K562 (cell line): ENCODE measurements at regions not wholly inside any gene's neighbourhood (a gene's known extent, or its start where the extent isn't known, plus 50 kb on each side); places are given as distances from the start of the nearest gene placed in this dataset.

Experiments
- ATAC-seq: fragments of 200-7000 bp; cut with Tn5 transposase; 3 replicates; pipeline ENCODE4 v1.9.1; 2020; ENCODE audit warnings: moderate library complexity
- BruUV-seq: library from RNA; stranded (reverse); fragments of 400-500 nt; replicated peaks from 2 replicates; lab custom pipeline; 2021; lab: Mats Ljungman, UMichigan
- CTCF ChIA-PET: fragments of 300-600 bp; formaldehyde crosslinking; extraction: SDS; loops from one replicate; lab custom pipeline; 2021; ENCODE audit warnings: low intra/inter-chr PET ratio; lab: Yijun Ruan, JAX
- POLR2A ChIA-PET: fragments of 300-600, 350-650 bp; sonication (Branson Sonifier 250); formaldehyde crosslinking; extraction: SDS; loops from one replicate; lab custom pipeline; 2021; ENCODE audit warnings: antibody characterized with exemption, inconsistent platforms; lab: Yijun Ruan, JAX
- DNase-seq, 4 experiments: peaks; one replicate each; pipeline versions ENCODE4 v3.0.0 to v3.0.0-alpha.2; 2011 to 2018; ENCODE audit warnings: low spot score in 3 of 4, mixed read lengths in 3 of 4; ENCODE audit errors: extremely low read depth in 1 of 4
- FAIRE-seq: peaks from 2 replicates; lab custom pipeline; 2011; peaks lifted over from hg19 to GRCh38; lab: Jason Lieb, UNC
- H2AFZ ChIP-seq: 2 replicates; pipeline ENCODE4 v1.6.0; 2011; ENCODE audit warnings: low read depth, low read length, control low read depth, inconsistent platforms
- H3K27ac ChIP-seq: fragments of 200-600 bp; 3 replicates; pipeline ENCODE4 v1.8.0; 2011; ENCODE audit warnings: low read depth, mild to moderate bottlenecking, control low read depth, inconsistent platforms, low read length, moderate library complexity, mixed read lengths; ENCODE audit errors: extremely low read depth
- H3K27me3 ChIP-seq, 2 experiments: fragments of 300-600 bp in 1 of 2; 2 replicates in 1 of 2; 3 replicates in 1 of 2; pipeline versions ENCODE4 v1.6.0 to v1.8.0; 2011; ENCODE audit warnings: inconsistent platforms in 2 of 2, low read length in 2 of 2, mild to moderate bottlenecking in 1 of 2, mixed read lengths in 1 of 2, moderate library complexity in 1 of 2; ENCODE audit not compliant: control insufficient read depth in 2 of 2, insufficient read depth in 2 of 2
- H3K36me3 ChIP-seq: fragments of 300-600 bp; 3 replicates; pipeline ENCODE4 v1.8.0; 2011; ENCODE audit warnings: mild to moderate bottlenecking, low read length, inconsistent platforms; ENCODE audit not compliant: control insufficient read depth, insufficient read depth
- H3K4me1 ChIP-seq, 2 experiments: fragments of 200-600 bp in 1 of 2; replicated peaks in 1 of 2; 2 replicates in 1 of 2; 3 replicates in 1 of 2; pipeline versions ENCODE4 v1.5.1 to v1.8.0; 2011; ENCODE audit warnings: inconsistent platforms in 2 of 2, low read length in 2 of 2, mild to moderate bottlenecking in 1 of 2, mixed read lengths in 1 of 2, moderate library complexity in 1 of 2; ENCODE audit not compliant: control insufficient read depth in 2 of 2, insufficient read depth in 2 of 2
- H3K4me2 ChIP-seq: 2 replicates; pipeline ENCODE4 v1.6.1; 2011; ENCODE audit warnings: low read length, control low read depth, inconsistent platforms, mixed read lengths; ENCODE audit not compliant: insufficient read depth
- H3K4me3 ChIP-seq: fragments of 200-600 bp; sonication (generic), shearing (Covaris generic); 2 replicates; pipeline ENCODE4 v1.5.1; 2016; ENCODE audit warnings: control low read depth, inconsistent platforms
- H3K79me2 ChIP-seq: fragments of 200-600 bp; 3 replicates; pipeline ENCODE4 v1.8.0; 2011; ENCODE audit warnings: low read length, inconsistent platforms; ENCODE audit not compliant: control insufficient read depth, insufficient read depth
- H3K9ac ChIP-seq, 2 experiments: 2 replicates each; pipeline versions ENCODE4 v1.6.0 to v1.6.1; 2011; ENCODE audit warnings: low read depth in 2 of 2, low read length in 2 of 2, control low read depth in 1 of 2, inconsistent platforms in 1 of 2, mild to moderate bottlenecking in 1 of 2, mixed read lengths in 1 of 2; ENCODE audit not compliant: insufficient read depth in 1 of 2
- H3K9me1 ChIP-seq: one replicate; pipeline ENCODE4 v1.6.0; 2011; ENCODE audit warnings: inconsistent platforms, mild to moderate bottlenecking, low read length, moderate library complexity; ENCODE audit not compliant: control insufficient read depth, insufficient read depth
- H3K9me3 ChIP-seq: replicated peaks from 2 replicates; pipeline ENCODE4 v1.5.1; 2011; ENCODE audit warnings: low read depth, low read length, inconsistent platforms; ENCODE audit not compliant: control insufficient read depth, insufficient read depth
- H4K20me1 ChIP-seq: replicated peaks from 2 replicates; pipeline ENCODE4 v1.6.1; 2011; ENCODE audit warnings: low read length, inconsistent platforms, mixed read lengths; ENCODE audit not compliant: control insufficient read depth, insufficient read depth
- CC2D1A ChIP-seq: fragments of 450-650 bp; IDR thresholded peaks from 2 replicates; pipeline ENCODE4 v1.6.1; 2017; ENCODE audit warnings: mild to moderate bottlenecking
- DACH1 ChIP-seq: fragments of 450-650 bp; IDR thresholded peaks from 2 replicates; pipeline ENCODE4 v1.6.1; 2018; ENCODE audit not compliant: partially characterized antibody
- EGR1 ChIP-seq: fragments of 450-650 bp; conservative IDR thresholded peaks from 2 replicates; pipeline ENCODE4 v1.6.1; 2017; ENCODE audit warnings: mild to moderate bottlenecking
- ETV5 ChIP-seq: sonication (generic); formaldehyde crosslinking; IDR thresholded peaks from 2 replicates; pipeline ENCODE4 v1.4.0; 2020; ENCODE audit warnings: low read depth, mild to moderate bottlenecking, missing genetic modification reagents
- EZH2 ChIP-seq: IDR thresholded peaks from 2 replicates; pipeline ENCODE4 v1.6.1; 2012; ENCODE audit warnings: low read depth, mild to moderate bottlenecking, inconsistent platforms, low read length, borderline replicate concordance
- NCOR1 ChIP-seq: fragments of 450-650 bp; IDR thresholded peaks from 2 replicates; pipeline ENCODE4 v1.6.1; 2016; ENCODE audit warnings: mild to moderate bottlenecking, moderate library complexity
- NUFIP1 ChIP-seq: fragments of 450-650 bp; IDR thresholded peaks from 2 replicates; pipeline ENCODE4 v1.6.1; 2018; ENCODE audit not compliant: partially characterized antibody
- SMAD4 ChIP-seq: fragments of 250-450 bp; sonication (Bioruptor Pico); conservative IDR thresholded peaks from 2 replicates; pipeline ENCODE4 v1.8.0; 2021; ENCODE audit warnings: inconsistent platforms, mild to moderate bottlenecking, moderate library complexity
- TBP ChIP-seq: optimal IDR thresholded peaks from 2 replicates; pipeline ENCODE3; 2011; ENCODE audit warnings: low read depth, low read length, improper control_type of control experiment
- TOE1 ChIP-seq, 2 experiments: fragments of 450-650 bp in 1 of 2; sonication (generic) in 1 of 2; formaldehyde crosslinking in 1 of 2; IDR thresholded peaks; 2 replicates each; pipeline versions ENCODE4 v1.7.1 to v1.8.0; 2016 to 2022; ENCODE audit warnings: borderline replicate concordance in 2 of 2, mild to moderate bottlenecking in 2 of 2, antibody characterized with exemption in 1 of 2, inconsistent platforms in 1 of 2, low read depth in 1 of 2, missing genetic modification reagents in 1 of 2, moderate library complexity in 1 of 2
- TSC22D4 ChIP-seq: fragments of 450-650 bp; IDR thresholded peaks from 2 replicates; pipeline ENCODE4 v1.6.1; 2016; ENCODE audit warnings: missing genetic modification characterization, missing biosample characterization, control low read depth
- ZBTB11 ChIP-seq, 3 experiments: fragments of 200-800 bp in 1 of 3; fragments of 250-450 bp in 1 of 3; fragments of 450-650 bp in 1 of 3; sonication (Bioruptor Pico) in 1 of 3; sonication (Bioruptor generic) in 1 of 3; formaldehyde crosslinking in 1 of 3; IDR thresholded peaks; 2 replicates each; pipeline versions ENCODE4 v1.6.1 to v1.8.0; 2016 to 2022; ENCODE audit warnings: mild to moderate bottlenecking in 2 of 3, missing genetic modification characterization in 2 of 3, missing compliant biosample characterization in 1 of 3, moderate library complexity in 1 of 3
- ZNF239 ChIP-seq: fragments of 250-450 bp; sonication (Bioruptor Pico); IDR thresholded peaks from 2 replicates; pipeline ENCODE4 v1.4.0; 2020; ENCODE audit warnings: mild to moderate bottlenecking
- whole genome bisulfite sequencing: fragments of 100-300 bp; shearing (Covaris generic); methylation state at CpG from one replicate; pipeline ENCODE4 v1.1.6; 2016; ENCODE audit warnings: low coverage, mixed read lengths; ENCODE audit not compliant: insufficient coverage; ENCODE audit errors: missing lambda C conversion rate; 5-methylcytosine and 5-hydroxymethylcytosine counted together
- in situ Hi-C: fragments of 300-500 bp; cut with MboI; formaldehyde crosslinking; loops from 4 replicates; pipeline ENCODE4 v1.15.0; 2018; ENCODE audit warnings: inconsistent platforms, mixed read lengths
- intact Hi-C: fragments of 100-400 bp; cut with micrococcal nuclease; formaldehyde crosslinking; loops from 2 replicates; pipeline ENCODE4 v1.14.2; 2022
- TF ChIP-seq, protein P1 (sequence below): IDR thresholded peaks from 2 replicates; pipeline ENCODE4 v1.6.1; 2011; ENCODE audit not compliant: insufficient read length; ENCODE audit errors: extremely low read depth
- TF ChIP-seq, protein P2 (sequence below): fragments of 450-650 bp; formaldehyde crosslinking; IDR thresholded peaks from 2 replicates; pipeline ENCODE4 v1.4.0; 2022; ENCODE audit warnings: missing genetic modification characterization
- TF ChIP-seq, protein P3 (sequence below): fragments of 250-450 bp; sonication (Bioruptor Pico); IDR thresholded peaks from 2 replicates; pipeline ENCODE4 v1.8.0; 2022; ENCODE audit warnings: moderate library complexity, mild to moderate bottlenecking, inconsistent platforms

DNA sequence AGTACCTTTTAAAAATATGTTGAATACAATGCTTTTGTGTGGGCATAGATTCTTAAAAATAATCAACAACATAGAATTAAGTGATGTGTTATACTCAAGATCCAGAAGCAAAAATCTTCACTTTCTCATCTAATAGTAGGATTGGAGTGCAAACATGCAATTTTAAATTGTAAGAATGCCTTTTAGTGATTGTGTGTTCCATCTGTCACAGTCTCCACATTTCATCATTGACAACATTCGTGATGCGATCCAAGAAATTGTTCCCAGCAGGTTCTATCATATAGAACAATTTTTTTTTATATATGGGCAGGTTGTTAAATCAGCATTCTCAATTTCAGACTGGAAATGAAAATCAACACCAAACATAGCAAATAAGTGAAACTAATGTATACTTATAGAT lies 1671.8 kb upstream of the SLC39A10 start:
- H3K4me2 ChIP-seq = no peak overlapping the region
- ChIA-PET CTCF (no interaction called here), POLR2A (no interaction called here)
- no peaks in the 10 kb centered on the region for H3K36me3 ChIP-seq
- H3K9ac ChIP-seq = no peak overlapping the region
- no TSS peak for BruUV-seq
- H2AFZ ChIP-seq = no peak overlapping the region
- H3K4me3 ChIP-seq = no peak overlapping the region
- H3K27ac ChIP-seq = no peak overlapping the region
- ATAC-seq (no peak), DNase-seq (no peak), FAIRE-seq (no peak)
- in situ Hi-C loops (no loop called here), intact Hi-C loops (no loop called here)
- no peaks in the 10 kb centered on the region for H3K9me3 ChIP-seq
- H3K9me1 ChIP-seq = no peaks in the 10 kb centered on the region
- H3K79me2 ChIP-seq = no peaks in the 10 kb centered on the region
- H4K20me1 ChIP-seq = no peaks in the 10 kb centered on the region
- H3K4me1 ChIP-seq = no peaks in the 10 kb centered on the region
- no peaks in the 10 kb centered on the region for H3K27me3 ChIP-seq
- WGBS = 0% methylated on average over 2 of the region's 2 CpGs
- TF ChIP-seq ZBTB11 (CRISPR knock-in tag; IDR thresholded peaks at IDR 0.05) = no peak
- TF ChIP-seq CC2D1A = no peak
- TF ChIP-seq NCOR1 = no peak
- TF ChIP-seq EGR1 = no peak
- no peak for TF ChIP-seq TBP
- TF ChIP-seq, protein P1, sequence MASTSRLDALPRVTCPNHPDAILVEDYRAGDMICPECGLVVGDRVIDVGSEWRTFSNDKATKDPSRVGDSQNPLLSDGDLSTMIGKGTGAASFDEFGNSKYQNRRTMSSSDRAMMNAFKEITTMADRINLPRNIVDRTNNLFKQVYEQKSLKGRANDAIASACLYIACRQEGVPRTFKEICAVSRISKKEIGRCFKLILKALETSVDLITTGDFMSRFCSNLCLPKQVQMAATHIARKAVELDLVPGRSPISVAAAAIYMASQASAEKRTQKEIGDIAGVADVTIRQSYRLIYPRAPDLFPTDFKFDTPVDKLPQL = no peak
- no peak for TF ChIP-seq ETV5 (CRISPR knock-in tag)
- no peak for TF ChIP-seq SMAD4 (CRISPR knock-in tag)
- TF ChIP-seq, protein P2, sequence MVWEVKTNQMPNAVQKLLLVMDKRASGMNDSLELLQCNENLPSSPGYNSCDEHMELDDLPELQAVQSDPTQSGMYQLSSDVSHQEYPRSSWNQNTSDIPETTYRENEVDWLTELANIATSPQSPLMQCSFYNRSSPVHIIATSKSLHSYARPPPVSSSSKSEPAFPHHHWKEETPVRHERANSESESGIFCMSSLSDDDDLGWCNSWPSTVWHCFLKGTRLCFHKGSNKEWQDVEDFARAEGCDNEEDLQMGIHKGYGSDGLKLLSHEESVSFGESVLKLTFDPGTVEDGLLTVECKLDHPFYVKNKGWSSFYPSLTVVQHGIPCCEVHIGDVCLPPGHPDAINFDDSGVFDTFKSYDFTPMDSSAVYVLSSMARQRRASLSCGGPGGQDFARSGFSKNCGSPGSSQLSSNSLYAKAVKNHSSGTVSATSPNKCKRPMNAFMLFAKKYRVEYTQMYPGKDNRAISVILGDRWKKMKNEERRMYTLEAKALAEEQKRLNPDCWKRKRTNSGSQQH (CRISPR knock-in tag) = no peak
- TF ChIP-seq, protein P3, sequence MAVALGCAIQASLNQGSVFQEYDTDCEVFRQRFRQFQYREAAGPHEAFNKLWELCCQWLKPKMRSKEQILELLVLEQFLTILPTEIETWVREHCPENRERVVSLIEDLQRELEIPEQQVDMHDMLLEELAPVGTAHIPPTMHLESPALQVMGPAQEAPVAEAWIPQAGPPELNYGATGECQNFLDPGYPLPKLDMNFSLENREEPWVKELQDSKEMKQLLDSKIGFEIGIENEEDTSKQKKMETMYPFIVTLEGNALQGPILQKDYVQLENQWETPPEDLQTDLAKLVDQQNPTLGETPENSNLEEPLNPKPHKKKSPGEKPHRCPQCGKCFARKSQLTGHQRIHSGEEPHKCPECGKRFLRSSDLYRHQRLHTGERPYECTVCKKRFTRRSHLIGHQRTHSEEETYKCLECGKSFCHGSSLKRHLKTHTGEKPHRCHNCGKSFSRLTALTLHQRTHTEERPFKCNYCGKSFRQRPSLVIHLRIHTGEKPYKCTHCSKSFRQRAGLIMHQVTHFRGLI (CRISPR knock-in tag) = no peak
- TF ChIP-seq TOE1 (IDR thresholded peaks at IDR 0.05; ENCODE audit: borderline replicate concordance) = no peak
- no peak for TF ChIP-seq TOE1 (CRISPR knock-in tag; IDR thresholded peaks at IDR 0.05; ENCODE audit: borderline replicate concordance, low read depth)
- no peak for TF ChIP-seq EZH2
- TF ChIP-seq TSC22D4 = no peak
- no peak for TF ChIP-seq ZNF239 (CRISPR knock-in tag)
- TF ChIP-seq NUFIP1 = no peak
- no peak for TF ChIP-seq DACH1
